ENCODE measurements at regions not wholly inside any gene's neighbourhood (a gene's known extent, or its start where the extent isn't known, plus 50 kb on each side); places are given as distances from the start of the nearest gene placed in this dataset.

- no peak for TF ChIP-seq PLSCR1 (CRISPR knock-in tag; IDR thresholded peaks at IDR 0.05; ENCODE audit: borderline replicate concordance)
- no peak for TF ChIP-seq ZBTB42 (CRISPR knock-in tag; IDR thresholded peaks at IDR 0.05)
- TF ChIP-seq, protein P1, sequence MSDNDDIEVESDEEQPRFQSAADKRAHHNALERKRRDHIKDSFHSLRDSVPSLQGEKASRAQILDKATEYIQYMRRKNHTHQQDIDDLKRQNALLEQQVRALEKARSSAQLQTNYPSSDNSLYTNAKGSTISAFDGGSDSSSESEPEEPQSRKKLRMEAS (IDR thresholded peaks at IDR 0.05), result no peak
- no peak for TF ChIP-seq ZNF207 (IDR thresholded peaks at IDR 0.05; ENCODE audit: borderline replicate concordance)
Measured at GRCh38 chr5:143716881-143717280, 95.1 kb upstream of the HMHB1 start (continued).

- no peak overlapping the region for H3K9ac ChIP-seq (ENCODE audit: insufficient read depth, low read depth, low read length)
- no peaks in the 10 kb centered on the region for H3K4me1 ChIP-seq (ENCODE audit: insufficient read depth, low read length)
- TF ChIP-seq ZFYVE20 (CRISPR knock-in tag; IDR thresholded peaks at IDR 0.05; ENCODE audit: borderline replicate concordance, low read depth) (no peak), ZNF337 (CRISPR knock-in tag; IDR thresholded peaks at IDR 0.05; ENCODE audit: borderline replicate concordance, low read depth) (no peak)
- POLR2A ChIA-PET, result no interaction called here
- CTCF ChIA-PET (ENCODE audit: low intra/inter-chr PET ratio, low total read pairs), result no interaction called here
- intact Hi-C loops (cut with micrococcal nuclease; ENCODE audit: unreplicated experiment), result no loop called here
- no peaks in the 10 kb centered on the region; a peak in 2 of 5 replicates for H3K27me3 ChIP-seq (ENCODE audit: control insufficient read depth in 1 of 2, insufficient read depth in 2 of 2, low read length in 2 of 2)
- in situ Hi-C loops (cut with HindIII; ENCODE audit: extremely low pct_ligation_motif_present, low pct_unique_long_range_greater_than_20kb), result no loop called here
- no peaks in the 10 kb centered on the region for H3K36me3 ChIP-seq (replicated peaks in 1 of 2; ENCODE audit: control insufficient read depth in 1 of 2, insufficient read depth in 2 of 2, low read length in 2 of 2)
- ATAC-seq (no peak), DNase-seq (ENCODE audit: low spot score) (no peak), FAIRE-seq (no peak)
- H4K20me1 ChIP-seq (ENCODE audit: insufficient read depth, low read length), result no peaks in the 10 kb centered on the region
- H3K4me3 ChIP-seq (replicated peaks in 1 of 3; ENCODE audit: insufficient read depth in 1 of 3, low read depth in 2 of 3, low read length in 3 of 3), result no peak overlapping the region
- WGBS (ENCODE audit: low lambda C conversion rate), result 50% methylated on average over 3 of the region's 3 CpGs
- no peaks in the 10 kb centered on the region for H3K9me3 ChIP-seq (ENCODE audit: low read length)
- BruUV-seq (replicated peaks), result no TSS peak
- H3K27ac ChIP-seq (ENCODE audit: extremely low read length, insufficient read depth, low read length), result no peak overlapping the region
- no peak overlapping the region for H3K4me2 ChIP-seq (ENCODE audit: low read depth, low read length)
- H3K79me2 ChIP-seq (ENCODE audit: insufficient read depth, low read length), result no peaks in the 10 kb centered on the region
- no peak overlapping the region for H2AFZ ChIP-seq (ENCODE audit: low read length)
Measured at GRCh38 chr5:143715616-143716015, 96.3 kb upstream of the HMHB1 start.

- H3K36me3 ChIP-seq (replicated peaks in 1 of 2; ENCODE audit: control insufficient read depth in 1 of 2, insufficient read depth in 2 of 2, low read length in 2 of 2), result no peaks in the 10 kb centered on the region
- H3K27me3 ChIP-seq (ENCODE audit: control insufficient read depth in 1 of 2, insufficient read depth in 2 of 2, low read length in 2 of 2), result peaks cover 0 to 3% of the 10 kb centered on the region in 2 experiments; a peak in 2 of 5 replicates
- H3K9me3 ChIP-seq (ENCODE audit: low read length), result no peaks in the 10 kb centered on the region
- BruUV-seq (replicated peaks), result no TSS peak
- no peak overlapping the region for H3K27ac ChIP-seq (ENCODE audit: extremely low read length, insufficient read depth, low read length)
- FAIRE-seq (no peak), ATAC-seq (no peak), DNase-seq (ENCODE audit: low spot score) (no peak)
- no peak overlapping the region for H3K4me2 ChIP-seq (ENCODE audit: low read depth, low read length)
- no peaks in the 10 kb centered on the region for H3K79me2 ChIP-seq (ENCODE audit: insufficient read depth, low read length)
- in situ Hi-C loops (cut with HindIII; ENCODE audit: extremely low pct_ligation_motif_present, low pct_unique_long_range_greater_than_20kb) (no loop called here), intact Hi-C loops (cut with micrococcal nuclease; ENCODE audit: unreplicated experiment) (no loop called here)
- no peak overlapping the region for H3K9ac ChIP-seq (ENCODE audit: insufficient read depth, low read depth, low read length)
- H4K20me1 ChIP-seq (ENCODE audit: insufficient read depth, low read length), result no peaks in the 10 kb centered on the region
- CTCF ChIA-PET (ENCODE audit: low intra/inter-chr PET ratio, low total read pairs), result no interaction called here
- 35% methylated on average over 4 of the region's 4 CpGs for WGBS (ENCODE audit: low lambda C conversion rate)
- POLR2A ChIA-PET, result no interaction called here
- H3K4me1 ChIP-seq (ENCODE audit: insufficient read depth, low read length), result no peaks in the 10 kb centered on the region
- H2AFZ ChIP-seq (ENCODE audit: low read length), result no peak overlapping the region
- H3K4me3 ChIP-seq (replicated peaks in 1 of 3; ENCODE audit: insufficient read depth in 1 of 3, low read depth in 2 of 3, low read length in 3 of 3), result no peak overlapping the region
- no peak for TF ChIP-seq JUND (CRISPR knock-in tag; IDR thresholded peaks at IDR 0.05)
- TF ChIP-seq FOXA3 (CRISPR knock-in tag; IDR thresholded peaks at IDR 0.05), result no peak
- TF ChIP-seq, protein P2, sequence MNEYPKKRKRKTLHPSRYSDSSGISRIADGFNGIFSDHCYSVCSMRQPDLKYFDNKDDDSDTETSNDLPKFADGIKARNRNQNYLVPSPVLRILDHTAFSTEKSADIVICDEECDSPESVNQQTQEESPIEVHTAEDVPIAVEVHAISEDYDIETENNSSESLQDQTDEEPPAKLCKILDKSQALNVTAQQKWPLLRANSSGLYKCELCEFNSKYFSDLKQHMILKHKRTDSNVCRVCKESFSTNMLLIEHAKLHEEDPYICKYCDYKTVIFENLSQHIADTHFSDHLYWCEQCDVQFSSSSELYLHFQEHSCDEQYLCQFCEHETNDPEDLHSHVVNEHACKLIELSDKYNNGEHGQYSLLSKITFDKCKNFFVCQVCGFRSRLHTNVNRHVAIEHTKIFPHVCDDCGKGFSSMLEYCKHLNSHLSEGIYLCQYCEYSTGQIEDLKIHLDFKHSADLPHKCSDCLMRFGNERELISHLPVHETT (CRISPR knock-in tag; conservative IDR thresholded peaks at IDR 0.05), result no peak
Measured at GRCh38 chr5:143714629-143715028, 97.3 kb upstream of the HMHB1 start.

Data from HepG2 (cell line).